ENCODE measurements at regions not wholly inside any gene's neighbourhood (a gene's known extent, or its start where the extent isn't known, plus 50 kb on each side); places are given as distances from the start of the nearest gene placed in this dataset.
A peak's percentile ranks its signal among the peaks of the same experiment; 100 is the strongest.

DNA sequence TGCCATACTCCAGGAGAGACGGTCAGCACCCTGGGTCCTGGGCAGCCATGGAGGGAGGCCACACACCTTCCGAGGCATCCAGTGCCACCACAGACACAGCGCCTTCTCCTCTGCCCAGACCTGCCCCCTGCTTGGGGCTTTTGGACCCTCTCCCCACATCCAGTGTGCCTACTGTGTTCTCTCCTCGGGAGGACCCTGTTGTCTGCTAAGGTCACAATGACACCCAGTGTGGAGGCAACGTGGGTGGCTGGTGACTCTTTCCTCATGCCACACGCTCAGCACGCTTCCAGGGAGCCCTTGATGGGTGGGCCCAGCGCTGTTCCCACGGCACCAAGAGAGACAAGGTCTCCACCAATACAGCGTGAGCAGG, 251.9 kb downstream of the EIPR1 start:
- no peak overlapping the region; a peak in 1 of 4 replicates for H3K4me3 ChIP-seq (ENCODE audit: low read depth in 2 of 2, low read length in 1 of 2)
- no peaks in the 10 kb centered on the region for H4K20me1 ChIP-seq (ENCODE audit: insufficient read depth)
- H3K9me2 ChIP-seq, result no peaks in the 10 kb centered on the region
- H2AFZ ChIP-seq (ENCODE audit: low read depth), result no peak overlapping the region
- peak overlapping the region in 1 of 2 experiments; percentile 100; a peak in 2 of 4 replicates for H3K27ac ChIP-seq (ENCODE audit: low read depth in 2 of 2, low read length in 1 of 2)
- peaks cover 0 to 78% of the 10 kb centered on the region in 2 experiments; a peak in 3 of 4 replicates for H3K4me1 ChIP-seq (ENCODE audit: control insufficient read depth in 1 of 2, insufficient read depth in 2 of 2, low read depth in 1 of 2, low read length in 1 of 2)
- 50% methylated on average over 9 of the region's 10 CpGs for WGBS (ENCODE audit: low lambda C conversion rate)
- H3K36me3 ChIP-seq (replicated peaks in 1 of 2; ENCODE audit: control insufficient read depth in 1 of 2, insufficient read depth in 2 of 2, low read length in 1 of 2), result no peaks in the 10 kb centered on the region
- POLR2A ChIA-PET, result interaction anchor here (2.4 to 5.0 kb wide), 4 partner anchors 24 to 278 kb away, joined by 19 to 71 read pairs (median 44); no protein-coding TSS in a partner anchor
- H3K9me3 ChIP-seq, result no peaks in the 10 kb centered on the region
- no peaks in the 10 kb centered on the region for H3K27me3 ChIP-seq (ENCODE audit: insufficient read depth)
- CTCF ChIA-PET, result interaction anchor here (1.6 kb wide), 1 partner anchor 279 kb away, joined by 4 read pairs; no protein-coding TSS in a partner anchor
- H3K9ac ChIP-seq, result no peak overlapping the region
- no peak overlapping the region for H3K4me2 ChIP-seq
- H3F3A ChIP-seq (replicated peaks; ENCODE audit: insufficient read depth), result no peaks in the 10 kb centered on the region
- DNase-seq, result no peak
- no peaks in the 10 kb centered on the region for H3K79me2 ChIP-seq (ENCODE audit: insufficient read depth)
- TF ChIP-seq JUND (IDR thresholded peaks at IDR 0.05) (no peak), GATA2 (CRISPR knock-in tag; IDR thresholded peaks at IDR 0.05) (no peak), YY1 (IDR thresholded peaks at IDR 0.05; ENCODE audit: low read depth) (no peak)

GRCh38 chr2:3125001-3125760, 252.4 kb downstream of the EIPR1 start:
- DNase-seq, result no peak
- Histone ChIP-seq H2AFZ (ENCODE audit: low read depth) (no peak overlapping the region), H3K79me2 (ENCODE audit: insufficient read depth) (no peaks in the 10 kb centered on the region), H3K36me3 (replicated peaks in 1 of 2; ENCODE audit: control insufficient read depth in 1 of 2, insufficient read depth in 2 of 2, low read length in 1 of 2) (no peaks in the 10 kb centered on the region), H3K9me2 (no peaks in the 10 kb centered on the region), H3F3A (replicated peaks; ENCODE audit: insufficient read depth) (no peaks in the 10 kb centered on the region), H3K27me3 (ENCODE audit: insufficient read depth) (no peaks in the 10 kb centered on the region), H3K4me3 (ENCODE audit: low read depth in 2 of 2, low read length in 1 of 2) (no peak overlapping the region; a peak in 1 of 4 replicates), H4K20me1 (ENCODE audit: insufficient read depth) (no peaks in the 10 kb centered on the region), H3K4me1 (ENCODE audit: control insufficient read depth in 1 of 2, insufficient read depth in 2 of 2, low read depth in 1 of 2, low read length in 1 of 2) (peaks cover 0 to 72% of the 10 kb centered on the region in 2 experiments; a peak in 3 of 4 replicates), H3K4me2 (no peak overlapping the region), H3K27ac (ENCODE audit: low read depth in 2 of 2, low read length in 1 of 2) (peak overlapping the region in 1 of 2 experiments; percentile 100; a peak in 2 of 4 replicates), H3K9ac (no peak overlapping the region), H3K9me3 (no peaks in the 10 kb centered on the region)
- WGBS (ENCODE audit: low lambda C conversion rate), result 65% methylated on average over 26 of the region's 26 CpGs
- POLR2A ChIA-PET, result interaction anchor here (2.0 to 5.0 kb wide), 2 partner anchors 24 to 277 kb away, joined by 7 to 71 read pairs; no protein-coding TSS in a partner anchor
- no peak for TF ChIP-seq SMC3 (IDR thresholded peaks at IDR 0.05; ENCODE audit: low read depth, low read length)
- TF ChIP-seq FOXJ3 (CRISPR knock-in tag; IDR thresholded peaks at IDR 0.05), result no peak
- TF ChIP-seq CHD2 (IDR thresholded peaks at IDR 0.05; ENCODE audit: low read length, partially characterized antibody), result peak; percentile 11
- CTCF ChIA-PET, result interaction anchor here (1.1 to 1.8 kb wide), 4 partner anchors 116 to 279 kb away, joined by 3 to 7 read pairs (median 4); no protein-coding TSS in a partner anchor

- Histone ChIP-seq H3K4me3 (ENCODE audit: low read depth in 2 of 2, low read length in 1 of 2) (no peak overlapping the region), H3K27me3 (ENCODE audit: insufficient read depth) (no peaks in the 10 kb centered on the region), H3F3A (replicated peaks; ENCODE audit: insufficient read depth) (no peaks in the 10 kb centered on the region), H3K79me2 (ENCODE audit: insufficient read depth) (no peaks in the 10 kb centered on the region), H3K36me3 (replicated peaks in 1 of 2; ENCODE audit: control insufficient read depth in 1 of 2, insufficient read depth in 2 of 2, low read length in 1 of 2) (no peaks in the 10 kb centered on the region), H3K4me2 (no peak overlapping the region), H3K9me2 (no peaks in the 10 kb centered on the region), H4K20me1 (ENCODE audit: insufficient read depth) (no peaks in the 10 kb centered on the region), H2AFZ (ENCODE audit: low read depth) (no peak overlapping the region), H3K9ac (no peak overlapping the region), H3K4me1 (ENCODE audit: control insufficient read depth in 1 of 2, insufficient read depth in 2 of 2, low read depth in 1 of 2, low read length in 1 of 2) (peaks cover 0 to 57% of the 10 kb centered on the region in 2 experiments; a peak in 2 of 4 replicates), H3K9me3 (no peaks in the 10 kb centered on the region), H3K27ac (ENCODE audit: low read depth in 2 of 2, low read length in 1 of 2) (peak overlapping the region; percentile 15 to 100; a peak in 3 of 4 replicates)
- ChIA-PET CTCF (no interaction called here), POLR2A (interaction anchor here (1.0 to 1.2 kb wide), 2 partner anchors 180 to 276 kb away, joined by 3 read pairs; no protein-coding TSS in a partner anchor)
- 27% methylated on average over 2 of the region's 2 CpGs for WGBS (ENCODE audit: low lambda C conversion rate)
- DNase-seq, result peak; percentile 70
- TF ChIP-seq SMC3 (IDR thresholded peaks at IDR 0.05; ENCODE audit: low read depth, low read length) (peak; percentile 9; the same call in 1 of the 2 replicates), TCF12 (IDR thresholded peaks at IDR 0.05) (0 out of 2 replicates have a peak, but pooled peaks have one; percentile 26), POLR2AphosphoS5 (IDR thresholded peaks at IDR 0.05; ENCODE audit: low read depth, low read length) (peak; percentile 31; the same call in 1 of the 2 replicates), CHD2 (IDR thresholded peaks at IDR 0.05; ENCODE audit: low read length, partially characterized antibody) (peak; percentile 92), GATA2 (CRISPR knock-in tag; IDR thresholded peaks at IDR 0.05) (peak; percentile 98), MXI1 (IDR thresholded peaks at IDR 0.05; ENCODE audit: low read depth, low read length) (peak; percentile 90), JUND (IDR thresholded peaks at IDR 0.05) (no peak), TAF1 (IDR thresholded peaks at IDR 0.05; ENCODE audit: borderline replicate concordance, low read depth, low read length) (no peak), RCOR1 (IDR thresholded peaks at IDR 0.05; ENCODE audit: low read length) (peak; percentile 92), EP300 (IDR thresholded peaks at IDR 0.05; ENCODE audit: borderline replicate concordance in 1 of 2, low read depth in 1 of 2, low read length in 1 of 2) (peak in 1 of 2 experiments; percentile 96; a peak in 2 of 4 replicates), FOXJ3 (CRISPR knock-in tag; IDR thresholded peaks at IDR 0.05) (peak; percentile 94), RAD21 (IDR thresholded peaks at IDR 0.05; ENCODE audit: low read length) (peak; percentile 56)
- TF ChIP-seq, protein P1, sequence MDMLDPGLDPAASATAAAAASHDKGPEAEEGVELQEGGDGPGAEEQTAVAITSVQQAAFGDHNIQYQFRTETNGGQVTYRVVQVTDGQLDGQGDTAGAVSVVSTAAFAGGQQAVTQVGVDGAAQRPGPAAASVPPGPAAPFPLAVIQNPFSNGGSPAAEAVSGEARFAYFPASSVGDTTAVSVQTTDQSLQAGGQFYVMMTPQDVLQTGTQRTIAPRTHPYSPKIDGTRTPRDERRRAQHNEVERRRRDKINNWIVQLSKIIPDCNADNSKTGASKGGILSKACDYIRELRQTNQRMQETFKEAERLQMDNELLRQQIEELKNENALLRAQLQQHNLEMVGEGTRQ (IDR thresholded peaks at IDR 0.05; ENCODE audit: borderline replicate concordance, low read depth, low read length), result no peak
These were observed 255.1 kb downstream of the EIPR1 start for GRCh38 chr2:3122525-3122924.
